22Rv1 (cell line): ENCODE measurements at regions not wholly inside any gene's neighbourhood (a gene's known extent, or its start where the extent isn't known, plus 50 kb on each side); places are given as distances from the start of the nearest gene placed in this dataset.

Experiments used
- H3K27ac ChIP-seq: fragments of 450-650 bp; 2 replicates; pipeline ENCODE4 v1.5.1; 2017
- CTCF ChIP-seq: fragments of 450-650 bp; IDR thresholded peaks from 2 replicates; pipeline ENCODE4 v1.5.1; 2017; ENCODE audit warnings: mild to moderate bottlenecking
- ZFX ChIP-seq: fragments of 450-650 bp; IDR thresholded peaks from 2 replicates; pipeline ENCODE4 v1.6.1; 2017; ENCODE audit warnings: antibody characterized with exemption, borderline replicate concordance

GRCh38 chr9:79974806-79975422 lies 403.1 kb downstream of the TLE4 start:
- TF ChIP-seq CTCF (no peak), ZFX (no peak)
- no peak overlapping the region for H3K27ac ChIP-seq

DNA sequence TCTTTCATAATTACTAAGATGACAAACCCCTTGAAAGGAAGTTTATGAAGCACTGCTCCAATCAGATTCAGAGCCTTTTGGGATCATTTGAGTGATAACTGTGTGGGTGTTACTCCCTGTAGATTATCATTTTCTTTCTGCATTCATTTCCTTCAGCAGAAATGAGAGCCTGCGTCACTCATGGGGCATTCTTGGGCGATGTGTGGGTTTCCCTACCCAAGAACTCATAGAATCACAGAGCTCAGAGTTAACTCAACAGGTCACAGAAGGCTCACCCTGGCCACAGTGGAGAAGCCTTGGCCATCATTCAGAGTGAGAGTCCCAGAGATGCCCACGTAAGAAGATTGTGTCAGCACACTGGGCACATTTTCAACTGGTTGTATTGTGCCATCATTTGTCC lies 401.9 kb downstream of the TLE4 start:
- no peak overlapping the region for H3K27ac ChIP-seq
- TF ChIP-seq CTCF (no peak), ZFX (no peak)

DNA sequence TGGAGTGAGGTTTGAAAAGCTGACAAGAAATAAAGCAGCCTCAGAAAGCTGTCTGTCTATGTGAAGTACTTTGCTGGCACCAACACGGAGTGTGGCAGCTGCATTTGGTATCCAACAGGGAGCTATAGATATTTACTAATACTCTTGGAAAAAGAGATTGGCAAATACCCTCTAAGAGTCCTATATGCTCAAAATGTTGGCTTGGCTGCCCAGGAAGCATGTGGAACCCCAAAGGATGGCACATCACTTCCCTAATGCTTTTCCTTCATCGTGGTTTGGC lies 398.3 kb downstream of the TLE4 start:
- TF ChIP-seq CTCF = no peak
- TF ChIP-seq ZFX = no peak

DNA sequence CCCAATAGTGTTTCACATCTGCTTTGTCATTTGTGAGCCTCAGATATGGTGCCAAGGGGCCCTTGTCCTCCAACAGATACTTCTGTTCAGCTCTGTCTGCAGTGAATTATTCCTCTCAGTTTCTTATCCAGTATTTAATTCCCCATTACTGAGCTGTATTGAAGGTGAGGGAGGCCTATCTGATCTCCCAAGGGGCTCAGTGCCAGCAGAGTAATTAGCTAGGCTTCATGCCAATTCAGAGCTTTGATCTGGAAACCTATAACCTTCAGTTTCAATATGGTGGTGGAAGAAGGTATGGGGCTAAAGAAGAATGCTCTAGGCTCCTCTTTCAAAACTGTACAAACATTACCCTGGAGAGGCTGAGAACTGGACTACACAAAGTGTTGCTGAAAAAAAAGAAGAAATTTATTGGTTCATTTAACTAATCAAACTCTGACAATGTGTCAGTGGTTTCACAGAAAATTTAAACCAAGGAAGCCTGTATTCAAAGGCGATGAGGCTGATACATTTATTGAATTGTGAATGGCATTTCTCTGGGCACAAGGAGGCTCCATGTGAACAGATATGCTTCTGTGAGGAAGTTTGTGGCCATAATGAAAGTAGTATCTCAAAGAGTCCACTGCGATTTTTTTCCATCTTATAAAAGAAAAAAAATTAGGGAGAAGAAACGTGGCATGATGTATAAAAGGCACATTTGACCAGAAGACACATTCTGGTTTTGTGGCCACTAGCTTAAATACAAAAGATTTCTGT lies 397.8 kb downstream of the TLE4 start:
- no peak overlapping the region for H3K27ac ChIP-seq
- no peak for TF ChIP-seq ZFX
- TF ChIP-seq CTCF = no peak

More for the DNA sequence above, 398.3 kb downstream of the TLE4 start:
- no peak overlapping the region for H3K27ac ChIP-seq

- TF ChIP-seq CTCF (no peak), ZFX (no peak)
- no peak overlapping the region for H3K27ac ChIP-seq
Observed at GRCh38 chr9:79968533-79968932, 396.8 kb downstream of the TLE4 start.

DNA sequence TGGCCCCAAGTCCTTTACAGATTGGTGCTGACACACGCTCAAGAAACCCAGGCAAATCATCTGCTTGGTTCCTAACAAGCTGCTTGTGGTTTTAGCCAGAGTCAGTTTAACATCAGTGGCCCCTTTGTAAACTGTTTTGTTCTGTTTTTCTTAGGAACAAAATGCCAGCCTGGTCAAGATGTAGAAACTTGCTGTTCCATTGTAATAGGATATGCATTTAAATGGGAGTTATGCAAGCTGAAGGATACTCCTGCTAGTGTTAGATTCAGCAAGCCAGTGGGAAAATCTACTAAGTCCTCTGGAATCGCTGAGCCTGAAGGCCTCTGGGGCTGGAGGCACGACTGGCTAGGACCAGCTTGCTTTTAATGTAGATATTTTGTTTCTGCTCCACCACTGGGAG lies 391.1 kb downstream of the TLE4 start:
- no peak for TF ChIP-seq ZFX
- TF ChIP-seq CTCF = no peak
- no peak overlapping the region for H3K27ac ChIP-seq

GRCh38 chr9:79962150-79962549 lies 390.4 kb downstream of the TLE4 start:
- TF ChIP-seq CTCF (no peak), ZFX (no peak)
- H3K27ac ChIP-seq = no peak overlapping the region
